Epidermal melanocyte (primary cell): ENCODE measurements at regions not wholly inside any gene's neighbourhood (a gene's known extent, or its start where the extent isn't known, plus 50 kb on each side); places are given as distances from the start of the nearest gene placed in this dataset.
"Not testable (repeated sequence)": the region's sequence is repeated elsewhere in the genome, so short reads cannot be mapped to it uniquely, and the experiment has no call there.

Experiments
- DNase-seq: peaks from one replicate; pipeline ENCODE4 v3.0.0; 2011; ENCODE audit warnings: low spot score; ENCODE audit not compliant: insufficient read length

GRCh38 chr3:95240395-95240794 is 1177.5 kb downstream of the NSUN3 start:
- DNase-seq: no peak

GRCh38 chr3:95241256-95241655 is 1178.4 kb downstream of the NSUN3 start:
- DNase-seq: not testable (repeated sequence)

GRCh38 chr3:95246413-95246812 is 1183.6 kb downstream of the NSUN3 start:
- no peak for DNase-seq

- DNase-seq: no peak
Measured at GRCh38 chr3:95254061-95254460, 1191.2 kb downstream of the NSUN3 start.

GRCh38 chr3:95254758-95255157 is 1191.9 kb downstream of the NSUN3 start:
- no peak for DNase-seq

- DNase-seq: no peak
Measured at GRCh38 chr3:95265129-95265528, 1202.3 kb downstream of the NSUN3 start.

- no peak for DNase-seq
Measured at GRCh38 chr3:95271395-95271794, 1208.5 kb downstream of the NSUN3 start.

- DNase-seq: no peak
Measured at GRCh38 chr3:95272166-95272565, 1209.3 kb downstream of the NSUN3 start.

- no peak for DNase-seq
Measured at GRCh38 chr3:95272781-95273180, 1209.9 kb downstream of the NSUN3 start.

- DNase-seq: no peak
Measured at GRCh38 chr3:95277613-95278012, 1214.8 kb downstream of the NSUN3 start.

- no peak for DNase-seq
Measured at GRCh38 chr3:95280711-95281352, 1218.0 kb downstream of the NSUN3 start.

GRCh38 chr3:95289295-95289694 is 1226.4 kb downstream of the NSUN3 start:
- no peak for DNase-seq

- no peak for DNase-seq
Measured at GRCh38 chr3:95297581-95297980, 1234.7 kb downstream of the NSUN3 start.

- DNase-seq: no peak
Measured at GRCh38 chr3:95302044-95302443, 1239.2 kb downstream of the NSUN3 start.

GRCh38 chr3:95310560-95310959 is 1247.7 kb downstream of the NSUN3 start:
- DNase-seq: no peak

GRCh38 chr3:95311272-95311671 is 1248.4 kb downstream of the NSUN3 start:
- no peak for DNase-seq

- DNase-seq: no peak
Measured at GRCh38 chr3:95312650-95313049, 1249.8 kb downstream of the NSUN3 start.

- DNase-seq: no peak
Measured at GRCh38 chr3:95319921-95320494, 1257.1 kb downstream of the NSUN3 start.

GRCh38 chr3:95327478-95327877 is 1264.6 kb downstream of the NSUN3 start:
- no peak for DNase-seq

- DNase-seq: no peak
Measured at GRCh38 chr3:95333826-95334225, 1271.0 kb downstream of the NSUN3 start.

GRCh38 chr3:95334461-95334860 is 1271.6 kb downstream of the NSUN3 start:
- no peak for DNase-seq

- DNase-seq: no peak
Measured at GRCh38 chr3:95335517-95335916, 1272.7 kb downstream of the NSUN3 start.

- no peak for DNase-seq
Measured at GRCh38 chr3:95338446-95338845, 1275.6 kb downstream of the NSUN3 start.
